Fibroblast of lung (primary cell): ENCODE measurements at regions not wholly inside any gene's neighbourhood (a gene's known extent, or its start where the extent isn't known, plus 50 kb on each side); places are given as distances from the start of the nearest gene placed in this dataset.

Source experiments
- DNase-seq, 2 donors: peaks; one replicate each; pipeline versions ENCODE4 v3.0.0 to v3.0.0-alpha.2; 2010; ENCODE audit warnings: low read depth in 2 of 2
- H2AFZ ChIP-seq: 2 replicates; pipeline ENCODE4 v1.5.1; 2012; ENCODE audit warnings: low read length, control low read depth, inconsistent platforms
- H3K27ac ChIP-seq: 2 replicates; pipeline ENCODE4 v1.5.1; 2011; ENCODE audit warnings: low read length, control low read depth; ENCODE audit not compliant: insufficient read depth
- H3K27me3 ChIP-seq: 2 replicates; pipeline ENCODE4 v1.5.1; 2011; ENCODE audit warnings: mild to moderate bottlenecking, low read length; ENCODE audit not compliant: control insufficient read depth, insufficient read depth
- H3K36me3 ChIP-seq: 2 replicates; pipeline ENCODE4 v1.5.1; 2011; ENCODE audit warnings: low read length; ENCODE audit not compliant: control insufficient read depth, insufficient read depth
- H3K4me1 ChIP-seq: 2 replicates; pipeline ENCODE4 v1.5.1; 2011; ENCODE audit warnings: low read length; ENCODE audit not compliant: control insufficient read depth, insufficient read depth; ENCODE audit errors: extremely low read depth
- H3K4me2 ChIP-seq: 2 replicates; pipeline ENCODE4 v1.5.1; 2011; ENCODE audit warnings: low read length, control low read depth; ENCODE audit not compliant: insufficient read depth; ENCODE audit errors: extremely low read depth
- H3K4me3 ChIP-seq, 4 experiments: fragments of 200-600 bp in 1 of 4; sonication (generic) in 1 of 4; replicated peaks in 1 of 4; 2 replicates each; pipeline ENCODE4 v1.5.1; 2011 to 2016; ENCODE audit warnings: low read length in 4 of 4, low read depth in 3 of 4, mild to moderate bottlenecking in 3 of 4, control low read depth in 2 of 4, inconsistent platforms in 1 of 4, mixed read lengths in 1 of 4; ENCODE audit not compliant: insufficient read depth in 1 of 4; ENCODE audit errors: control extremely low read depth in 1 of 4
- H3K79me2 ChIP-seq: 2 replicates; pipeline ENCODE4 v1.5.1; 2012; ENCODE audit warnings: mild to moderate bottlenecking, low read length, inconsistent platforms; ENCODE audit not compliant: control insufficient read depth, insufficient read depth
- H3K9ac ChIP-seq: 2 replicates; pipeline ENCODE4 v1.5.1; 2011; ENCODE audit warnings: mild to moderate bottlenecking, low read length, control low read depth; ENCODE audit not compliant: insufficient read depth
- H3K9me3 ChIP-seq: 2 replicates; pipeline ENCODE4 v1.5.1; 2012; ENCODE audit warnings: low read depth, low read length; ENCODE audit not compliant: control insufficient read depth, insufficient read depth
- H4K20me1 ChIP-seq: 2 replicates; pipeline ENCODE4 v1.5.1; 2011; ENCODE audit warnings: low read length; ENCODE audit not compliant: control insufficient read depth, insufficient read depth; ENCODE audit errors: extremely low read depth
- EZH2 ChIP-seq: IDR thresholded peaks from 2 replicates; pipeline ENCODE4 v1.5.1; 2012; ENCODE audit warnings: low read length, control low read depth, mild to moderate bottlenecking; ENCODE audit errors: missing control alignments
- TF ChIP-seq, protein P1 (sequence below), 2 donors: IDR thresholded peaks in 1 of 2; conservative IDR thresholded peaks in 1 of 2; 1 replicate in 1 of 2; 2 replicates in 1 of 2; pipeline ENCODE4 v1.5.1; 2011 to 2012; ENCODE audit warnings: low read length in 2 of 2, control low read depth in 1 of 2, inconsistent platforms in 1 of 2, low read depth in 1 of 2, mild to moderate bottlenecking in 1 of 2

DNA sequence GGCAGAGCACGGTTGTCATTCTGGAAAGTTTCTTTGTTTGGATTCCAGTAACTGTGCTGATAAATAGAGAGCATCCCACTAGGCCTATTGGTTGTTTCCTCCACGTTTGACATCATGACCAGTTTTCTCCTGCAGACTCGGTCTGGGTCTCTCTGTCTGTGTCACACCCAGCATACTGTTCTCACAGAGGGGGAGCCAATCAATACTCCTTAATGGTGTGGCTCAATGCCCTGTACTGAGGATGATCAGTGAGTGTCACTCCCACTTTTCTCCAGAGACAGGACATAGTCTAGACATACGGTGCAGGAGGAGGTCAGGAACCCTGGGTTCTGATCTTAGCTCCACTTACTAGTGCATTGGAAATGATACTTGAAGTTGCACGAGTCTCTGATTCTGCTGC lies 88.2 kb upstream of the BLID start:
- no peak overlapping the region for H3K4me3 ChIP-seq
- no peak overlapping the region for H2AFZ ChIP-seq
- H3K4me2 ChIP-seq, result peak overlapping the region; percentile 4
- no peaks in the 10 kb centered on the region for H4K20me1 ChIP-seq
- H3K27ac ChIP-seq, result no peak overlapping the region
- no peak overlapping the region for H3K9ac ChIP-seq
- peaks cover 2% of the 10 kb centered on the region for H3K36me3 ChIP-seq
- H3K27me3 ChIP-seq, result no peaks in the 10 kb centered on the region
- peaks cover 75% of the 10 kb centered on the region for H3K79me2 ChIP-seq
- peak in 1 of 2 donors; percentile 53 for DNase-seq
- no peaks in the 10 kb centered on the region for H3K9me3 ChIP-seq
- TF ChIP-seq, protein P1, sequence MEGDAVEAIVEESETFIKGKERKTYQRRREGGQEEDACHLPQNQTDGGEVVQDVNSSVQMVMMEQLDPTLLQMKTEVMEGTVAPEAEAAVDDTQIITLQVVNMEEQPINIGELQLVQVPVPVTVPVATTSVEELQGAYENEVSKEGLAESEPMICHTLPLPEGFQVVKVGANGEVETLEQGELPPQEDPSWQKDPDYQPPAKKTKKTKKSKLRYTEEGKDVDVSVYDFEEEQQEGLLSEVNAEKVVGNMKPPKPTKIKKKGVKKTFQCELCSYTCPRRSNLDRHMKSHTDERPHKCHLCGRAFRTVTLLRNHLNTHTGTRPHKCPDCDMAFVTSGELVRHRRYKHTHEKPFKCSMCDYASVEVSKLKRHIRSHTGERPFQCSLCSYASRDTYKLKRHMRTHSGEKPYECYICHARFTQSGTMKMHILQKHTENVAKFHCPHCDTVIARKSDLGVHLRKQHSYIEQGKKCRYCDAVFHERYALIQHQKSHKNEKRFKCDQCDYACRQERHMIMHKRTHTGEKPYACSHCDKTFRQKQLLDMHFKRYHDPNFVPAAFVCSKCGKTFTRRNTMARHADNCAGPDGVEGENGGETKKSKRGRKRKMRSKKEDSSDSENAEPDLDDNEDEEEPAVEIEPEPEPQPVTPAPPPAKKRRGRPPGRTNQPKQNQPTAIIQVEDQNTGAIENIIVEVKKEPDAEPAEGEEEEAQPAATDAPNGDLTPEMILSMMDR (conservative IDR thresholded peaks at IDR 0.05 in 1 of 2, IDR thresholded peaks at IDR 0.05 in 1 of 2; ENCODE audit: low read depth in 1 of 2, low read length in 2 of 2), result no peak
- no peak for TF ChIP-seq EZH2
- H3K4me1 ChIP-seq, result peaks cover 43% of the 10 kb centered on the region

DNA sequence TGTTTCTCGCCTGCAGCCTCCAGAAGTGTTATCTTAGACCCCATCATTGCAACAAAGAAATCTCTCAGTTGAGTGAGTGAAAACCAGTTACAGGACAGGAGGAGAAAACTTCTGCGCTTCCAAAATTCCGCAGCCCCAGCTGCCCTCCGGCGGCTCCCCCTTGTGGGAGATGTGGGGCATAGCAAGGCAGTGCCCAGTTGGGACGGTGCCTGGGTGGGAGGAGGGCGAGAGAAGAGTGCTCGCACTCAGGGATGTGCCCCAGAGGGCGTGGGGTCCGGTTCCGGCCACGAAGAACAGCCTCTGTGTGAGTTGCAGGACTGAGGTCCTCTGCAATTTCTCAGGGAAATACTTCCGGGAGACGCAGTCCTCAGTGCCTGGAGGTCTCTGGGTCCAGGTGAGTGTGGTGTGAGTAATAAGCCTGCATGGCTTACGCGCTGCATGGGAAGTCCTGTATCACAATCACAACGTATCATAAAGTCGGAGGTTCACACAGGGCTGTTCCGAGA lies 87.0 kb upstream of the BLID start:
- peak; percentile 72 to 81 for DNase-seq
- Histone ChIP-seq H4K20me1 (no peaks in the 10 kb centered on the region), H3K9me3 (no peaks in the 10 kb centered on the region), H3K27me3 (no peaks in the 10 kb centered on the region), H3K4me1 (peaks cover 38% of the 10 kb centered on the region), H3K36me3 (peaks cover 3% of the 10 kb centered on the region), H3K4me3 (peak overlapping the region; percentile 43 to 80 (median 56)), H2AFZ (no peak overlapping the region), H3K27ac (peak overlapping the region; percentile 84), H3K9ac (no peak overlapping the region), H3K79me2 (peaks cover 82% of the 10 kb centered on the region), H3K4me2 (peak overlapping the region; percentile 95)
- TF ChIP-seq EZH2, result no peak
- TF ChIP-seq, protein P1 (conservative IDR thresholded peaks at IDR 0.05 in 1 of 2, IDR thresholded peaks at IDR 0.05 in 1 of 2; ENCODE audit: low read depth in 1 of 2, low read length in 2 of 2), result peak; percentile 98 to 99

DNA sequence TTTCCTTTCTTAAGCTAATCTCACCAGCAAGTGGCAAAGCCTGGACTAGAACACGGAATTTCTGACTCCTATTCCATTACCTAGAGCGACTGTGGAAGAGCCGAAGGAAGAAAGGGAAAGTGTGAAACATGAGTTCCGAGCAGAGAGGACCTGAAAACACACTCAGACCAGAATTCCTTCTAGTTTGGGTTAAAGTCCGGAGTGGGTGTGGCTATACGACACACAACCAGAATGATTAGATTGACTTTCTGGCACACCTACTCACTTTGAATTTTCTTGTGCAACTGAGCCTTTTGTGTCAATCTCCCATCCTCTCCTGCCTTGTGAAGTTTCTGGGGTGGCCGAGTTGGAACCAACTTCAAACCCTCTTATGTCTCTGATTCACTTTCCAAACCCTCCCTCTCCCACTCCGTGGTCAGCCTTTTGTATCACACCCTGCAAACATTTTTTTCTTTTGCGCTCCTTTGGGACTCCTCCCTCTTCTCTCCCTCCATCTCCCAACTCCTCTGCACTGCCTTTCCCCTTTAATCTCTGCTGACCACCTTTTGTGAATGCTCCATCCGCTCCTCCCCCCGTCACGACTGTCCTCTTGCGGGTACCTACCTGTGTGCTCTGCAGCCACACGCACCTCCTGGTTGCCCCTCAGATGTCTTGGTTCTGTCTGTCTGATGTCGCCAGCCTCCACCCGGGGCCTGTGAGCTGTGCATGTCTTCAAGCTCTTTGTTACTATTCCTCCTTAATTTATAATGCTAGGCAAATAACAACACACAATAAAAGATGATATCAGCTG lies 86.3 kb upstream of the BLID start:
- peak overlapping the region; percentile 95 for H3K4me2 ChIP-seq
- H3K27ac ChIP-seq, result peak overlapping the region; percentile 84
- H3K9me3 ChIP-seq, result no peaks in the 10 kb centered on the region
- no peaks in the 10 kb centered on the region for H3K27me3 ChIP-seq
- DNase-seq, result peak; percentile 83 to 95
- H4K20me1 ChIP-seq, result no peaks in the 10 kb centered on the region
- peaks cover 86% of the 10 kb centered on the region for H3K79me2 ChIP-seq
- no peak for TF ChIP-seq EZH2
- TF ChIP-seq, protein P1 (conservative IDR thresholded peaks at IDR 0.05 in 1 of 2, IDR thresholded peaks at IDR 0.05 in 1 of 2; ENCODE audit: low read depth in 1 of 2, low read length in 2 of 2), result no peak
- peaks cover 39% of the 10 kb centered on the region for H3K4me1 ChIP-seq
- H3K9ac ChIP-seq, result no peak overlapping the region
- no peak overlapping the region for H2AFZ ChIP-seq
- peaks cover 3% of the 10 kb centered on the region for H3K36me3 ChIP-seq
- peak overlapping the region; percentile 43 to 80 (median 56) for H3K4me3 ChIP-seq
